HG02970 (cell line): ENCODE measurements at regions not wholly inside any gene's neighbourhood (a gene's known extent, or its start where the extent isn't known, plus 50 kb on each side); places are given as distances from the start of the nearest gene placed in this dataset.
A peak's percentile ranks its signal among the peaks of the same experiment; 100 is the strongest.
"Not testable (repeated sequence)": the region's sequence is repeated elsewhere in the genome, so short reads cannot be mapped to it uniquely, and the experiment has no call there.

Experiments used
- ATAC-seq: cut with Tn5 transposase; IDR thresholded peaks from one replicate; pipeline ENCODE4 v1.9.1; 2021; ENCODE audit warnings: mild to moderate bottlenecking, moderate library complexity, moderate number of reproducible peaks; ENCODE audit not compliant: unreplicated experiment, low FRiP score

- no peak for ATAC-seq
Observed at GRCh38 chr2:31813016-31813415, 197.8 kb downstream of the MEMO1 start.

DNA sequence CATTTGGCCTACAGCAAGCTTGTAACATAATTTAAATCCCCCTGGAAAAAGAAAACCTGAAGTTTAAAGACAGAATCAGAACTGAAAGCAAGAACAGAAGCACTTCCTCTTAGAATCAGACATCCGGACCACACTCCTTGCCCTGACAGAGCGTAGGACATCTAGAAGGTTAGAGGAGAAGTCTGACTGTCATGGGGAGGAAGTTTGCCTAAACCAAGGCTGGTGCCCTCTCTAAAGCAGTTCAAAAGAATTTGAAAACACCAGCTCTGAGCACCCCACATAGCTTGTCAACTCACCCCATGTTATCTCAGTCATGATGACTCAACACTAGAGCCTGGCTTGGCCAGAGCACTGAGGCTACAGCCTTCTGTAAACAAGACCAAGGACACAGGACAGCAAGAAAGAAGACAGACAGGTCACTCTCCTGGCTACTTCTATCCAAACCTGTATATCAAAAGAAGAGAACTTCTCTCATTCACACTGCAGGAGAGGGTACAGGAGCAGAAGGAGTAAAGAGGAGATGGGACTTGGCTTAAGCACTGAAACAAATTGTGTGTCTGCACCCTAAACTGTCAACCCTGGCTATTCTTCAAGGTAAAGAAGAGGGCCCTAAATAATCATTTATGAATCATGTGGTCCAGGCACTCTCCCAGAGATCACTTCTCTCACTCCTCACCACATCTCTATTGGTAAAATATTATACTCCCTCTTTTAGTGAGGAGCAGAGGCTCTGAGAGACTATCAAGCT, 198.6 kb downstream of the MEMO1 start:
- peak; percentile 93 for ATAC-seq

DNA sequence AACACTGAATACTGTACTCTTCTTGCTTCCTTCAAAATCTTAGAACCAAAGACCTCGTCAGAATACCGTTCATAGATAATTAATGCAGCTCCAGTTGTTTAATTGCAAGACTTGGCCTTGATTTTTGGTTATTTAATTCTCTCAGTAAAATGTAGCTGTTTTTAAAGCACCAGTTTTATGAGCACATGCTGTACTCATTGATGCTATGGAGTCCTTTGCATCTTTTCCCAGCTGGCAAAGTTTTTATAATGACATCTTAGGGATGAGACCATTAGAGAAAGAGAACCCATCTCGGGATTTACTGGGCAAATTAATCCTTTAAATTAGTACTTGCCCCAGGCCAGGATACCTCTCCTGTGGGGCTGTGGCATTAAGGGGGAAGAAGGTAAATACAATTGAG, 199.3 kb downstream of the MEMO1 start:
- no peak for ATAC-seq

DNA sequence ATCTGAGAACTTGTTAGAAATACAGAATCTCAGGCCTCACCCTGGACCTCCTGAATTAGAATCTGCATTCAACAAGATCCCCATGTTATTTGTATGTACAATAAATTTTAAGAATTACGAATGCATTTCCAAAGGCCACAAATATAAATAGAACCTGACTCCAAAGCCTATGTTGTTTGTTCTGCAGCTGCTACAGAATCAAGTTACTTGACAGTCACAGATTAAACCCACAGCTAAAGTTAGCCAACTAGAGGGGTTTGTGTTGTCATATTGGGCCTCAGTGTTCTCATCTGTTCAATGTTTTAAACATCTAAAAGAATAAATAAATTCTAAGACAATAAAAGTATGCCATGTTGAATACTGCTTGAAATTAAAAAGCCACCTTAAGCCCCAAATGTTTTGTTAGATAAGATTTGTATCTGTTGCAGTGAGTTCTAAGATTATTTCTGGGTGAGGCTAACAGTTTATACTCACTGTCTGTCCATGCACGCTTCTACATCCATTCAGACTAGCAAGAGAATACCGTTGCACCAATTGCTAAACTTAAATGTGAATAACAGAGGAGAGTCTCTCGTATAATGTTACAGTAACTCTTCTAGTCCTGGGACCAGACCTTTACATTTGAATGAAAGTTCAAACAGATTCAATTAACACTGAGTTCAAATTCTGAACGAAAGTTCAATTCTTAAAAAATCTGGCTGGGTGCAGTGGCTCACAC, 200.4 kb downstream of the MEMO1 start:
- no peak for ATAC-seq

DNA sequence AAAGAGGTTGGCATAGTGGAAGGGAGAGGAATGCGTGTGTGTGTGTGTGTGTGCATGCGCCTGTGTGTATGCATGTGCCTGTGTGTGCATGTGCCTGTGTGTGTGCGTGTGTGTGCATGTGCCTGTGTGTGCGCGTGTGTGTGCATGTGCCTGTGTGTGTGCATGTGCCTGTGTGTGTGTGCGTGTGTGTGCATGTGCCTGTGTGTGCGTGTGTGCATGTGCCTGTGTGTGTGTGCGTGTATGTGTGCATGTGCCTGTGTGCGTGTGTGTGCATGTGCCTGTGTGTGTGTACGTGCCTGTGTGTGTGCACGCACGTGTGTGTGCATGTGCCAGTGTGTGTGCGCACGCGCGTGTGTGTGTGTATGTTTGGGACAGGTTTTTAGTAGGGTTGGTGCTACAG, 205.1 kb downstream of the MEMO1 start:
- no peak for ATAC-seq

- ATAC-seq: not testable (repeated sequence)
Observed at GRCh38 chr2:31803481-31804153, 207.2 kb downstream of the MEMO1 start.

DNA sequence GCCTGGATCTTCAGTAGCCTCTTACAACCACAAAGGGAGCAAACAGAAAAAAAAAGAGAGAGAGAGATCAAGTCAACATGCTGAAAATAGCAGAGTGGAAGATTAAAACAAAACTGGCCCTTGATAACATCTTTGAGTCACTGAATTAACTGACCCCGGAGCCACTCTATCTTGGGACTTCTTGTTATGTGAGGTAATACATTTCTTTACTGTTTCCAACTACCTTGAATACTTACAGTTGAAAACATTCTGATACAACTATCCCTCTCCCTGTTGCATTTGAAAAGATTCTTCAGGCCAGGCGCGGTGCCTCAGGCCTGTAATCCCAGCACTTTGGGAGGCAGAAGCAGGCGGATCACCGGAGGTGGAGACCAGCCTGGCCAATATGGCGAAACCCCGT, 208.1 kb downstream of the MEMO1 start:
- no peak for ATAC-seq

DNA sequence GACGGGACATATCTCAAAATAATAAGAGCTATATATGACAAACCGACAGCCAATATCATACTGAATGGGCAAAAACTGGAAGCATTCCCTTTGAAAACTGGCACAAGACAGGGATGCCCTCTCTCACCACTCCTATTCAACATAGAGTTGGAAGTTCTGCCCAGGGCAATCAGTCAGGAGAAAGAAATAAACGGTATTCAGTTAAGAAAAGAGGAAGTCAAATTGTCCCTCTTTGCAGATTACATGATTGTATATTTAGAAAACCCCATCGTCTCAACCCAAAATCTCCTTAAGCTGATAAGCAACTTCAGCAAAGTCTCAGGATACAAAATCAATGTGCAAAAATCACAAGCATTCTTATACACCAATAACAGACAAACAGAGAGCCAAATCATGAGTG, 211.5 kb downstream of the MEMO1 start:
- ATAC-seq: not testable (repeated sequence)

GRCh38 chr2:31788273-31788672, 207.5 kb upstream of the SRD5A2 start:
- no peak for ATAC-seq

GRCh38 chr2:31785876-31786275, 205.1 kb upstream of the SRD5A2 start:
- ATAC-seq: no peak

DNA sequence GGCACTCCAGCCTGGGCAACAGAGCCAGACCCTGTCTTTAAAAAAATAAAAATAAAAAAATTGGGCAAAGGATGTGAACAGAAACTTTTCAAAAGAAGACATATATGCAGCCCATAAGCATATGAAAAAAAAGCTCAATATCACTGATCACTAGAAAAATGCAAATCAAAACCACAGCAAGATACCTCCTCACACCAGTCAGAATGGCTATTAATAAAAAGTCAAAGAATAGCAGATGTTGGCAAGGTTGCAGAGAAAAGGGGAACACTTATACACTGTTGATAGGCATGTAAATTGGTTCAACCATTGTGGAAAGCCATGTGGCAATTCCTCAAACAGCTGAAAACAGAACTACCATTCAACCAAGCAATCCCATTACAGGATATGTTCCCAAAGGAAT, 204.1 kb upstream of the SRD5A2 start:
- no peak for ATAC-seq

GRCh38 chr2:31783446-31784091, 202.8 kb upstream of the SRD5A2 start:
- not testable (repeated sequence) for ATAC-seq

- no peak for ATAC-seq
Observed at GRCh38 chr2:31778153-31778552, 197.4 kb upstream of the SRD5A2 start.

- no peak for ATAC-seq
Observed at GRCh38 chr2:31770741-31771140, 190.0 kb upstream of the SRD5A2 start.

DNA sequence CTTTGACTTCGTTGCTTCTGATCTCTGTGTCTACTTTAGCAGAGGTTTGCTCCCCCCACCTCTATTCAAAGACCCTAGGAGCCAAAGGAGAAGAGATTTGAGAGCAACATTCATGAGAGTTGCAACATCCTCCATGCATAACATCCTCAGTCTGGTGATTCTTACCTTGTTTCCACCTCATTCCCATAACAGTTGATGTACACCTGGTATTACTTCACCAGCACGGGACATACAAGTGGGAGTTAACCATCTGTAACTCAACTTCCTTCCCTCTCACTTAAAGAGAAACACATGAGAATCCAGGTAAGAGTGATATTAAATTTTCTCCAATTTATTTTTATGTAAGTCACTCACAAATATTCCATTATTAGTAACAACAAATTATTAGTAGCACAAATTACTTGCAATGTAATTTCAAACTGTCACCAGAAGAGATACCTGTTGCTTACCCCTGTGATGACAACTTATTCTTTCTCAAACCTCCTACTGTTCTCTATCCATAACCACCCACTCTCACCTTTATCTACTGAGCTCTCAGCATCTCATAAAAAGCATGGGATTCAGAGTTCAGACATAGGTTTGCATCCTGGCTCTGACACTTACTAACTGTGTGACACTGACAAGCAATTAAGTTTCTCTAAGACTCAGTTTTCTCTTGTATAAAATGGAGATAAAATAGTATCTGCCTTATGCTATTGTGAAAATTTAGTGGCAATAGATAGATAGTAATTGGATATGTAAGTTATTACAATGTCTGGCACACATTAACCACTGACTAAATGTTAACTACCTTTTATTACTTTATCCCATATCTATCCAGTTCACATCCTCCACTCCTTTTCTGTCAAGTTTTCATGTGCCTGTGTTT, 184.6 kb upstream of the SRD5A2 start:
- ATAC-seq: no peak

GRCh38 chr2:31764169-31764568, 183.4 kb upstream of the SRD5A2 start:
- no peak for ATAC-seq

DNA sequence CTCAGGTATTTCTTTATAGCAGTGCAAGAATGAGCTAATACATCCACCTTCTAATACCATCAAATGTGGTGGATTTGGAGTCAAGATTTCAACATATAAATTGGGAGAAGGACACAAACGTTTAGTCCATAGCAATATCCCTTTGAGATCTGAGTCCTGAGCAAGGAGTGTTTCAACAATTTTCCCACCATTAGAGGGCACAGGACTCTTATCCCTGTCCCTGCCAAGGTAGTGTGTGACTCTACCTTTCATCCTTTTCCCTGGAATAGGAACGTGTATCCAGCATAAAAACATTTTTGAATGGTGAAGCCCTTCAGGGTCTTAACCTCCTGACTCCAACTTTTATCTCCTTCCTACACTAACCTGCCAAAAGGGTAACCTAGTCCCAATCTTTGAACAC, 181.3 kb upstream of the SRD5A2 start:
- no peak for ATAC-seq

- ATAC-seq: not testable (repeated sequence)
Observed at GRCh38 chr2:31757351-31757750, 176.6 kb upstream of the SRD5A2 start.

- not testable (repeated sequence) for ATAC-seq
Observed at GRCh38 chr2:31748746-31749145, 168.0 kb upstream of the SRD5A2 start.

DNA sequence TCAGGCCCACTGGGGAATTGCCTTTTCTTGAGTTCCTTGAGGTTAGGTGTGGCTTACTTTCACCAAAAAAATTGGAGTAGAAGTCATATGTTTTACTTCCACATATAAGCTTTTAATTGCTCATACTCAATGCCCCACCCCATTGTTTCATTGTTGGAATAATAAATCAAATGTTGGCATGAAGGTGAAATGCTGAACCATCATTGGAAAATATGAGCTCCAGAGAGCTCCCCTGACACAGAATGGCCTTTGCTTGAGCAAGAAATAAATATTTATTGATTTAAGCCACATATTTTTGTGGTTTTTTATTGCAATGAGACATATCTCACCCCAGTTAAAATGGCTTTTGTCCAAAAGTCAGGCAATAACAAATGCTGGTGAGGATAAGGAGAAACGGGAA, 167.3 kb upstream of the SRD5A2 start:
- no peak for ATAC-seq
